T-helper 22 cell (primary cell): ENCODE measurements at regions not wholly inside any gene's neighbourhood (a gene's known extent, or its start where the extent isn't known, plus 50 kb on each side); places are given as distances from the start of the nearest gene placed in this dataset.
"Not testable (repeated sequence)": the region's sequence is repeated elsewhere in the genome, so short reads cannot be mapped to it uniquely, and the experiment has no call there.

ENCODE experiments used
- DNase-seq: peaks from one replicate; pipeline ENCODE4 v3.0.0-alpha.2; 2020; ENCODE audit warnings: low read depth

DNA sequence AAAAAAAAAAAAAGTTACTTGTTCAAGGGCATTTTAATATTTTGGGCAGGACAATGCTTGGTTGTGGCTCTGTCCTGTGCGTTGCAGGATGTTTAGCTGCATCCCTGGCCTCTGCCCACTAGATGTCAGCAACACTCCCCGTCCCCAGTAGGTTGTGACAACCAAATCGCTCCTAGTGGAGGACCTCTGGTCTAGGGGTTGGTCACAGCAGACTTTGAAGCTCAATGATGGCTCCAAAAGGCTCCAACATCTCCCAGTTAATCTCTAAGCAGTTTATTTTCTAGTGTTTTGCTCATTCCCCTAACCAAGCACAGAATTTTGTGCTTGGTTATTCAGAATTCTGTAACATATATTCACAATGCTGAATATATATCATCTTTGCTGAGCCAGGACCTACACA is 67.0 kb downstream of the CHRNA1 start:
- peak; percentile 21 for DNase-seq

DNA sequence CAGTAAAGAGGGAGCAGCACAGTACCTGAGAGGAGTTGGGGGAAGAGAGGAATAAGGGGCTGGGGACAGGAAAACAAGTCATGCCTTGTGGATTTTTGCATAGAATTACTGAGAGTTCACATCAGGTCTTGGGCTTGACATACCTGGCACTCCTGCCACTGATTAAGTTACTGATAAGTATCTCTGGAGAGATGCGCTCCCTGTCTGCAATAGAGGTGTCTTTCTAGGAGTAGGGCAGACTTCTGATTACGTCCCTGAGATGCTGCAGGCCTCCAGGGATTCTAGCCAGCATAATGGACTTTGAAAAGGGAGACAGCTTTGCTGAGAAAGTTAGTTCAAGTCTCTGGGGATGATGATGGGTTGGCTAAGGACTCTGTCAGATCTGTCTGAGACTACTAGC is 69.4 kb downstream of the CHRNA1 start:
- DNase-seq: no peak

DNA sequence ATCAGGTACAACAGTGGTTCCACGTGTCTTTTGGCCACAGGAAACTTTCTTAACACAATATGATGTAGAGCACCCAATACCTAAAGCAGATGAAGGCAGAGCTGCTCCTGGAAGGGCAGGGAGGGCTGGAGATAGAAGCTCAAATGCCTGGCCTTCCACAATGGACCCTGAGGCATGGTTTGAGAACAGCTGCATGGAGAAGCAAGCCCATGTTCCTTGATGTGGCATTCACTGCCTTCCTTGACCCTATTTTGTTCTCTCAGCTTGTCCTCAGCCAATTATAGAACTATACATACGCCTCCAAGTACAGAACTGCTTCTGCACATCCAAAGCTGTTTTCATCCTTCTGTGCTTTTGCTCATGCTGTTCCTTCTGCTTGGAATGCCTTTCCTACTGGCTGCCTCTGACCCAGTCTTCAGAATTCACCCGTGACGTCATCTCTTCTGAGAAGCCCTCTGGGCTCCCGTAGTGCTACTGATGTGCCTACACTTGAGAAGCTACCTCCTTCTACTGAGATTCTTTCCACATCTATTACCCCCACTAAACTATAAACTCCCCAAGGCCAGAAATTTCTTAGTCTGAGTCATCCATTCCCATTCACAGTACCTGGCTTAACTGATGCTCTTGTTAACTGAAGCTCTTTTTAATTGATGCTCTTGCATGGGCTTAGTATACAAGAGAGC is 69.9 kb downstream of the CHRNA1 start:
- no peak for DNase-seq

DNA sequence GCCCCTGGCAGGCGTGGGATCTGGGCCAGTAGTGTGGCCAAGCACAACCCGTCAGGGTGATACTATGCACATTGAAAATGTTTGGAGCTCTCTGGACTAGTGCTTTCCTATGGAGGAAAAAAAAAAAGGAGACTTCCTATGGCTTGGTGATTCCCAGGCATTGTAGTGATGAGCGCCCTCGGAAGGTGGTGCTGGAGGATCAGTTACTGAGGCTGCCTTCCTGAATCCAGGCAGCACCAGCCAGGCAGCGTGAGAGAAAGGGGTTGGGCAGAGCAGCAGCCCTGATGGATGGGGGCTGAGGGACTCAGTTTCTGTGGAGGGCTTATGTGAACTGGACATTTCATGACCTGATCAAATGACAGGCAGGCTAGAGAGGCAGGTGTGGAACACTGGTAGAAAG is 70.9 kb downstream of the CHRNA1 start:
- DNase-seq: no peak

DNA sequence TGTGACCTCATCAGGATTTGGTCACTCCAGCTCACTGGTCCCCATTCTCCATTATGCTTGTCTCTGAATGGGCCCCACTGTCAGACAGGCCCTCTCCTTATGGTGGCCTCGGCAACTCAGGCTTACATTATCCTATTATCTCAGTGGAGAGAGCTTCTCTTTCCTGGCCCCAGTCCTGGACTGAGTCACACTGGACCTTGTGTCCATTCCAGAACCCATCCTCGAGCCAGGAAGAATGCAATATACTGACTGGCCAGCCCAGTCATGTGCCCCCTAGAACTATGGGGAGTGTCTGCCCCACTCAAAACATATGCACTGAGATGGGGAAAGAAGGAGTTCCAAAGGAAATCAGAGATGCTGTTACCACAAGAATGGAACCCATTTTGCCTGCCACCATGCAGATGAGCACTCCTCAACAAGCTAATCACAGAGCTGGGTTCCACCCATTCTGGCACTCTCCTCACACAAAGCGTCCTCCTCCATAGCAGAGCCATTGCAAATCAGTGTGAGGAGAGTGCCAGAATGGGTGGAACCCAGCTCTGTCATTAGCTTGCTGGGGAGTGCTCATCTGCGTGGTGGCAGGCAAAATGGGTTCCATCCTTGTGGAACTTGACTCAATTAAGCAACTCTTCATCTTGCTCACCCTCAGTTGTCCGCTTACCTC is 71.9 kb downstream of the CHRNA1 start:
- DNase-seq: no peak

DNA sequence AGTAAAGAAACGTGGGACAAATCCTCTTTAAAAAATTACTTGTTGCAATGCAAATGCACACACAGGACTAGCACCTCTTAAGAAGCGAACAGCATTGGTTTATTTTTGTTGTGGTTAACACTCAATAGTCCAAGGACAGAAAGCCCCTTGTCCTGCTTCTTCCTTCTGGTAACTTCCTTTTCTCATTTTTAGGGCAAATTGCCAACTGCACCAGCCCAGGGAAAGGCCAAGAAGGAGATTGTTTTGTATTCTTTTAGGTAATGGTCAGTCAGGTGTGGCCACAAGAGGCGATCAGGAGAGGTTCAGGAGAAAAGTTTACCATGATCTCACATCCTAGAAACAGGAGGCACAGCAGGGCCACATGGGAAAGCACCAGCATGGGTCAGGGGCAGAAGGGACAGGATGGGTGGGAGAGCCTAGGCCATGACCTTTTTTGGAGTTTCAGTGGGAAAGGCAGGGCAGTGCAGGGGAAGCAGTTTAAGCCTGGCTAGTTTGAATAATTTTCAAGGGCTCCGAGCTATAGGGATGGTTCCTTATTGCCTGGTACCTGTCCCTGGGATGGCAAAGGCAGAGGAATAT is 73.0 kb downstream of the CHRNA1 start:
- no peak for DNase-seq

DNA sequence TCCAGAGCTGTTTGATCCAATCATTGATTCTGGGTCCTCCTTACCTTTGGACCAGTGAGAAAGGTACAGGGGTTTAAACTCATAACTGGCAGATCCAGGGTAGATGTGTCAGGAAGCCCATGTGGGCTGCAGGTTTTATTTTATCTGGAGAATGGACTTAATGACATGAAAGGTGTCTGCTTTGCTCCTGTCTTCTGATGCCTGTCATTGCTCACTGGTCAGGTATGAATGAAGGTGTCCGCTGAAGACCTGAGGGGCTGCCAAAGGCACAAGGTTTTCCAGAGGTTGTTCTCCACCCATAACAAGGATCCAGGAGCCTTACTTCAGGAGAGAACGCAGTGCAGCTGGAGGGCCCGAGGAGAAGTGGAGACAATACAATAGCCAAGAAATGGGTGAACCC is 74.2 kb downstream of the CHRNA1 start:
- no peak for DNase-seq

DNA sequence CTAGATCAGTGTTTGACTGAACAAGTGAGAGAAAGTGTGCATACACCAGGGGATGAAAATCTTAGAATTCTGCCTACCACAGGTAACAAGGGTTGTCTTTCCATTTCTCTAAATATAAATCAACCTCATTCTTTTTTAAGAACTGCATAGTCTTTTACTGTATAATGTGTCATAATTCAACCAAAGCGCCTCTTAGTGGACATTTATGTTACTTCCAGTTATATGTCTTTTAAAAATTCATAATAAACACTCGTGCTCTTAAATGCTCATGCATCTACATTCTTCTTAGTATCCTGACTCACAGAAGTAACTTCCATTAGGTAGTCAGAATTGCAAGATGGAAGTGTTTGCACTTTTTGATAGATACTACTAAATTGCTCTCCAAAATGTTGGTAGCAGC is 76.2 kb downstream of the CHRNA1 start:
- no peak for DNase-seq

DNA sequence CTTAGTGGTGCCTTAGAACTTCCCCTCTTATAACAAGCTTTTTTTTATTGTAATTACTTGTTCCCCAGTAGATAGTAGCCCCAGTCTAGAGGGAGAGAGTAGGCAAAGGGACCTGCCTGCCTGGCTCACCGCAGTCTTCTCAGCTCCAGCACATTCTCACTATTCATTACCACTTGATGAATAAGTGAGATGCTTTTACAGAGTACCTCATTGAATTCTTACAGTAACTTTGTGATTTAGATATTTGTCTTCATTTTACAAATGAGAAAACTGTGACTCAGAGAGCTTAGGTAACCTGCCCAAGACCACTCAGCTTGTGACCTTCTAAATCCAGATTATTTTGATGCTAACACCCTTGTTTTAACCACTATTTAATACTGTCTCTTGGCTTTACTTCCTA is 77.8 kb downstream of the CHRNA1 start:
- no peak for DNase-seq

DNA sequence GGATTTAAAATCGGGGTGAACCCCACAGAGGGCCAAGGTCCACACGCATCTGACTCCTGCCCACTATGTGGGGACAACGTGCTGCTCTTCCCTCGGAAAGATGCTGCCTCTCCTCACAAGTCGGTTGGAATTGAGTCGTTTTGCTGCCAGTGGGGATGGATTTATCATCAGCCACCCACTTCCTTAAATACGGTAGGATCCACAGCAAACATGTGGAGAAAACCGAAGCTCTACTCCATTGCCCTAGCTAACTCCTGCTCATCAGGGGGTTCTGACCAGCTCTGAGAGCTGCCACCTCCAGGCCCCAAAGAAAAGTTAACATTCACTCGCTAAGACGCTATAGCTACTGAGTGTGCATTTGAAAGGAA is 80.9 kb downstream of the CHRNA1 start:
- DNase-seq: no peak

DNA sequence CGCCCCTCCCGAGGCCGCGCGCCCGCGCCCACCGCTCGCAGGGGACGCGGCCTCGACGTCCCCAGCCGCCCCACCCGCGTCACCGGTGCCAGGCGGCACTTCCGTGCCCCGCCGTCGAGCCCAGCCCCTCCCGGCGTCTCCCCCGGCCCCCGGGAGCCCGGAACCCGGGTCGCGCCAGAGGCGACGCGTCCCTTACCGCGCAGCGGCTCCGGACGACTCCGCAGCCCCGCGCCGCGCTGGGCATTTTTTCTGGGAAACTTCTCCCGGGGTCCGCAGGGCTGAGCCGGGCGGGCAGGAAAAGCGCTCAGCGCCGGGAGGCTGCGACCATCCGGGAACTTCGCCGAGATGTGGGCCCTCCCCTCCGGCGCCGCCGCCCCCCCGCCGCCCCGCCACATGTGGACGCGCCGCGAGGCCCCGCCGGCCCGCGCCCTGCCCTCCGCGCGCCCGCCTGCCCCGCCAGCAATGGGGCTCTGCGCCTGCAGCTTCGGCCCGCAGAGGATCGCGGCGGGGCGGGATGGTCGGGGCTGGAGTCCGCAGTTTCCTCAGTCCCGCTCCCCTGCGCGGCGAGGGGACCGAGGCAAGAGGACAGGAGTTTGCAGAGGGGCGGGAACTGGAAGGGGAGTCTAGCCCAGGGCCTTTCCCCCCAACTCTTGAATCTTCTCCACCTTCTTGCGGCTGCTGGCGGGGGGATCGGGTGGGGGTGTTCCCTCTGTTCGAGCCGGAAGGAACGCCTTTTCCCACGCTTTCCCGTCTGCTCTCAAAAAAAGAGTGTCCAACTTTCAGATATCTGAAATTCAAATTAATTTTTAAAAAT is 81.5 kb downstream of the CHRNA1 start:
- peak; percentile 41 for DNase-seq

DNA sequence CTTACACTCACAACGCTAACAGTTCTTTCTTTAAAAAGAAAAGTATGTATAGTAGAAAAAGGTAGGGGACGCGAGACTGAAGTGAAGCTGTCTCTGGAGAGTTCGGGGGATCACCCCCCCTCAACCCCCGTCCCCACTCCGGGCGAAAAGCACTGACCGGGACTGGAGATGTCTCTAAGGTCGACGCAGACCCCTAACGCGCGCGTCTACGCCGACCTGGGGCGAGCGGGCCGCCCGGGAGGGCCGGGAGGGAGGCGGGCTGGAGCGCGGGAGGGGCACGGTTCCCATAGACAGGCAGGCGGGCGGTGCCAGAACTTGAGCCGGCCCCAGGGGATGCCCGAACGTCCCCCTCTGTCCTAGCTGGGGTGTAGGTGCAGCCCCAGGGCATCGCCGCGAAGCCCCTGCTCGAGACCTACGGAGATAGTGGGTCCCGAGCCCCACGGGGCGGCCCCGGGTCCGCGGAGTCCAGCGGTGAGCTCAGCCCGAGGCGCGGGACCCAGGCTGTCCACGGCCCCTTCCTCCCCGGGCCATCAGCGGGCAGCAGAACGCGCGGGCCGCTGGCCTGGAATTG is 82.2 kb downstream of the CHRNA1 start:
- DNase-seq: peak; percentile 8

DNA sequence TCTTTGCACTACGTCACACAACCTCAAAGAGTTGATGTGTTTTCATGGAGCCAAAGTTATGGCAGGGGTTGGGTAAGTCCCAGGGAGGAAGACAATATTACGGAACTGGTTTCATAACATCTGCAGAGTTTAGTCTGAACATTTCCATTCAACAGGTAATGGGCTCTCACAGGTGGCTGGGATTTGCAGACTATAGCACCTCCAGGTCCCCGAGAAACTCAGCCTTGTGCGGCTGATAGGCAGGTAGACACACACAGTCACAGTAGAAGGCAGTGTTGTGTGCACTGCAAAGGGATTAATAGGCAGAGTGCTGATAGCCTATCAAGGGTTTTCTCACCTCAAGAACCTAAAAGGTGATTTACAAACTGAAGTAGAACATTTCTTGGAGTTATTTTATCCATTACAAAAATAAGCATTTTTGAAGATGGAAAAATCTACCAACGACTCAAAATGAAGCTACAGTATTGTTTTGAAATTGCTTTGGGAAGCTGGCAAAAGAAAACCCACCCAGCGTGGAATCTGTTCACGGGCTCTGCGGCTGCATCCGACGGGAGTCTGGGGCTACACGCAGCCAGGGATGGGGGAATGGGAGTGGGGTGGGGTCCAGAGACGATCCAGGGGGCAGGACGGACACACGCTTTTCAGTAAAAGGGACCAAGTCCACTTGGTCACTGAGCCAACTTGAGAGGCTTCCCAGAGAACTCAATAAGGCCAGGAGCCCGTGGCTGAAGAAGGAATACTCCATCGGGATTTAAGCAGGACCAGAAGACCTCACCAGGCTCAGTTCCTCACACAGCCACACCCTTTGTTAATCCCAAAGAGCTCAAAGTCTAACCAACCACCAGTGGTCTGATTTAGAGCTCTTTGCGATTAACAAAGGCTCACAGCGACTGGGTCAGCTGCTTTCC is 82.9 kb downstream of the CHRNA1 start:
- DNase-seq: no peak

DNA sequence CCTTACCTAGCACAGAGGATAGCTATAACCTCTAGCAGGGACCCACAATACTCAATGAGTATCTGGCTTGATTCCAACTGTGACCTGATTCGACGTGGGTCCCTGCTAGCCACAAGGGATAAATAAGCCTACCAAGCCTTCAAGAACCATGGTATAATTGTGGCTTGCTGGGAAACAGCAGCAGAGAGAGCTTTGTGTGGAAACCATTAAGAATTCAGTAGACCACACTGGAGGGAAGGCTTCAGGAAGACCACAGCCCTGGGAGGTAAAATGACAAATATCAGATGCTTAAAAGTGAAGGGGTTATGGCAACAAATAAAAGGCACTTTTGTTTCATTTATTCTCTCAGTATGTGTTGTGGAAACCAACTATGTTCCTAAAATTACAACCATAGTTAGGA is 82.6 kb upstream of the WIPF1 start:
- no peak for DNase-seq

DNA sequence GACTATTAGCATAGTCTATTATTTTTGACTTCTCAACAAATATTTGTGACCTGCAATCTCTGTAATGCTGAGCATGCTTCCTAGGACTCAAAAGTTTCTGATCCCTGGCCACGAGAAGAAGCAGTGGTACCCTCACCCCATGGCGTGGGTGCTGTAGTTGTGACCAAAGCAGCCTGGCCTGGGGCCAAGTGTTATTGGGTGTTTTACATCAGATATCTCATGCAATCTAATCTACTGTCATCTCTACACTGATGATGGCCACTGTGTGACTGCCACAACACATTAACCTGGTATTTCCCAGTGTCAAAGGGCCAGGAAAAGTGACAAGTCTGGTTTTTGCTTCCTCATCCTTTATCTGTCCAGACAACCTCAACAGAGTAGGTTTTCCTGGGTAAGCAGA is 80.8 kb upstream of the WIPF1 start:
- no peak for DNase-seq

DNA sequence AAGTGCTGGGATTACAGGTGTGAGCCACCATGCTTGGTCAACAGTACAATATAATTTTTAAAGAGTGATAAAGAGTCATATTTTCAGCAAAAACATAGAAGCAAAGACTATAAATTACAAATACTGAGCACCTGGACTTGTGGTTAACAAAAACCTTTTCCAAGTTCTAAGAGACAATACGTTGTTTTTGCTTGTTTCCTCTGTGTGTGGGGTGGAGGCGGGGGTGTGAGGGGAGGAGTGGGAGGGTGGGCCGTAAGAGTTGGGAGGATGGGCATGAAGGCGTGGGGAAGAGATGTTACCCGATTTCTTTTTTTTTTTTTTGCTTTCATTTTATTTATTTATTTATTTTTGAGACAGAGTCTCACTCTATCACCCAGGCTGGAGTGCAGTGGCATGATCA is 78.0 kb upstream of the WIPF1 start:
- no peak for DNase-seq

DNA sequence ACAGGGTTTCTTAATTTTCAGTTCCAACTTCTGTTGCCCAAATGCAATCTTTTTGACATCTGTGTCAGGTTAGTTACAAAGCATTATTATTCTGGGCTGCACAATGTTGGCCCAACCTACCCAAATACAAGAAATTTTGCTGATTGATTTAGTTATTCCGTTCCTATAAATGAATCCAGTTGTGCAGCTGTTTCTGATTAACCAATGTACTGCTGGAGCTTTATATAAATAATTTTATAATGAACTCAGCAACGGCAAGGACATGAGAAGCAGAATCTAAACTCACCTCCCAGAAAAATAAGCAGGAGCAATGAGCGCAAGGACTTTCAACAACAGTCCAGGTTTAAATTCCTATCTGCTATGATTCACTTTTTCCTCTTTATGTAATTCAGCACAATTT is 76.3 kb upstream of the WIPF1 start:
- no peak for DNase-seq

DNA sequence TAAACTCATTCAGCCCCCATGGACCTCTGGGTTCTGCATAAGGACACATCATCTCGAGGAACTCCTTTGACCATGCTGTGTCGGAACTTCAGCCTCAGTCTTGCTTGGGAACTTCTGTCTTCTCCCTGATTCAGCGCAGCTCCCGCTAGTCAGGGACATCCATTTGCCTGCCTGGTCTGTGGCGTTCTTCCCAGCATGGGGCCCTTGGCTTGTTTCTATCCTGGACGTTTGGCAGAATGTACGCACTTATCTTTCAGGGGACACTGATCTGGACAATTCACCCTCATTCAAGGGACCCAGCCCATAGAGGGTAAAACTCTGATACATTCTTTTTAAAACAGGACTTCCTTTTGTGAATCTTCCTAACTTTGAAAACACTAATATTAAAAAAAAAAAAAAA is 75.8 kb upstream of the WIPF1 start:
- no peak for DNase-seq

DNA sequence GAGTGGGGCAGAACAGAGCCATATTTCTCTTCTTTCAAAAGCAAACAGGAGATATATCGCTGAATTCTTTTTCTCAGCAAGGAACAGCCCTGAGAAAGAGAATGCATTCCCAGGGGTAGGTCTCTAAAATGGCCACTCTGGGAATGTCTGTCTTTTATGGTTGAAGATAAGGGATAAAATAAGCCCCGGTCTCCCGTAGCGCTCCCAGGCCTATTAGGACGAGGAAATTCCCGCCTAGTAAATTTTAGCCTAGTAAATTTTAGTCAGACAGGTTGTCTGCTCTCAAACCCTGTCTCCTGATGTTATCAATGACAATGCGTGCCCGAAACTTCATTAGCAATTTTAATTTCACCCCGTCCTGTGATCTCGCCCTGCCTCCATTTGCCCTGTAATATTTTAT is 73.9 kb upstream of the WIPF1 start:
- not testable (repeated sequence) for DNase-seq

DNA sequence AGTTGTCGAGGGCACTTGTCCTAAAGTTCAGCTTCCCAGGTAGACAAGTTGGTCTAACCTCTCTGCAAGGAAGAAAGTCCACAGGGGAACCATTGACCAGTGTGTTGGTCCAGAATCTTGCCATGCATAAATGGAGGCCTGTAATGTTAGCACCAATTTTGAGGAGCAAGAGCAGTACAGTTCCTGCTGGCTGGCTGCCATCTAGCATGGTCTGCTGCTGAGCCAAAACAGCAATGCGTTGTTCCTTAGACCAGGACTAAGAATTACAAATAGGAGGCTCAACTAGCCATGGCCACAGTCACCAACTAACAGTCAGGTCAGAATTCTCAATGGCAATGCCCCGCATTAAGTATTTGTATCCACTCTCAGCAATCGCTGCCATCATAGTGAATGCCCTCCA is 72.8 kb upstream of the WIPF1 start:
- DNase-seq: no peak

DNA sequence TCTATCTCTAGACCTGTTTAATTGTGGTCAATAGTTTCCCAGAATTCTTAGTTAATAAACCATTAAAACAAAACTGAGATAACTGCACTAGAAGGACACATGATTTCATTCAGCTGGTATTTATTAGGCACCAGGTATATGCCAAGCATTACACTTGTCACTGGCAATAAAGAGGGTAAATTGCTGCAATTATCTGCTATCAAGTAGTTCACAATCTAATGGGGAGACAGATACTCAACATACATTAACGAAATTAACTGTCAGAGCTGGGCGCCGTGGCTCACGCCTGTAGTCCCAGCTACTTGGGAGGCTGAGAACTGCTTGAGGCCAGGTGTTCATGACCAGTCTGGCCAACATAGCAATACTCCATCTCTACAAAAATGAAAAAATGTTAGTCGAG is 71.7 kb upstream of the WIPF1 start:
- no peak for DNase-seq

DNA sequence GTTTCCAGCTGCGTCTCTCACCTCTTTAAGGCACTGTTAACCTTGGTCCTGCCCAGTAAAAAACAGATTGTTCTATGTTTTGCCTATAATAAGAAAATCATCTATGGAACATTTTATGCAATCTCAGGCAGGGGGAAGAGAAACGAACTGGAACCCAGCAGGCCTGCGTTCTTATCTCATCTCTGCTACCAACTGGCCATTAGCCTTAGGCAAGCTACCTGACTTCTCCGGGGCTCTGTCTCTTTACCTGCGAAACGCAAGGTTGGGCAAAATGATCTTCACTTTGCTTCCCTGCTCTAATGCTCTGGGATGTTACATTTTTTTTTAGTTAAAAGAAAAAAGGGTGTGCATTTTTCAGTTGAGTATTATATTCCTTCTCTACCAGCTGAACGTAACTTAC is 70.5 kb upstream of the WIPF1 start:
- no peak for DNase-seq
